ENCODE measurements at regions not wholly inside any gene's neighbourhood (a gene's known extent, or its start where the extent isn't known, plus 50 kb on each side); places are given as distances from the start of the nearest gene placed in this dataset.

GRCh38 chr4:138500869-138501268 is 258.7 kb upstream of the SLC7A11 start:
- Histone ChIP-seq H3K36me3 (no peaks in the 10 kb centered on the region), H3K27me3 (no peaks in the 10 kb centered on the region), H3K9me3 (peaks cover 5% of the 10 kb centered on the region), H3K4me3 (no peak overlapping the region), H3K4me1 (no peaks in the 10 kb centered on the region), H3K27ac (no peak overlapping the region)
- no peak for DNase-seq (ENCODE audit: low spot score in 2 of 2)
- TF ChIP-seq CTCF (IDR thresholded peaks at IDR 0.05) = no peak
- TF ChIP-seq POLR2A (IDR thresholded peaks at IDR 0.05) = no peak
- TF ChIP-seq POLR2AphosphoS5 (IDR thresholded peaks at IDR 0.05) = no peak
- no peak for TF ChIP-seq EP300 (IDR thresholded peaks at IDR 0.05)
- whole genome bisulfite sequencing = 83% methylated on average over 1 of the region's 1 CpG

GRCh38 chr4:138499627-138500026 is 257.5 kb upstream of the SLC7A11 start:
- Histone ChIP-seq H3K27me3 (no peaks in the 10 kb centered on the region), H3K4me1 (no peaks in the 10 kb centered on the region), H3K9me3 (peaks cover 5% of the 10 kb centered on the region), H3K4me3 (no peak overlapping the region), H3K27ac (no peak overlapping the region), H3K36me3 (no peaks in the 10 kb centered on the region)
- DNase-seq (ENCODE audit: low spot score in 2 of 2) = no peak
- no peak for TF ChIP-seq CTCF (IDR thresholded peaks at IDR 0.05)
- TF ChIP-seq EP300 (IDR thresholded peaks at IDR 0.05) = no peak
- TF ChIP-seq POLR2A (IDR thresholded peaks at IDR 0.05) = no peak
- WGBS = 88% methylated on average over 1 of the region's 2 CpGs

- no peak overlapping the region for H3K27ac ChIP-seq
- TF ChIP-seq EP300 (IDR thresholded peaks at IDR 0.05) = no peak
- H3K27me3 ChIP-seq = no peaks in the 10 kb centered on the region
- DNase-seq (ENCODE audit: low spot score in 2 of 2) = no peak
- H3K4me3 ChIP-seq = no peak overlapping the region
- H3K9me3 ChIP-seq = no peaks in the 10 kb centered on the region
- no peaks in the 10 kb centered on the region for H3K36me3 ChIP-seq
- 44% methylated on average over 4 of the region's 4 CpGs for WGBS
- no peaks in the 10 kb centered on the region for H3K4me1 ChIP-seq
Observed at GRCh38 chr4:138494931-138495330, 252.8 kb upstream of the SLC7A11 start.

GRCh38 chr4:138494116-138494515 is 252.0 kb upstream of the SLC7A11 start:
- Histone ChIP-seq H3K27me3 (no peaks in the 10 kb centered on the region), H3K4me3 (no peak overlapping the region)
- WGBS = 80% methylated on average over 2 of the region's 2 CpGs

GRCh38 chr4:138492176-138492575 is 250.0 kb upstream of the SLC7A11 start:
- WGBS = 81% methylated on average over 1 of the region's 1 CpG
- H3K4me1 ChIP-seq = no peaks in the 10 kb centered on the region
- H3K36me3 ChIP-seq = no peaks in the 10 kb centered on the region
- no peaks in the 10 kb centered on the region for H3K9me3 ChIP-seq
- no peak for DNase-seq (ENCODE audit: low spot score in 2 of 2)
- no peak for TF ChIP-seq POLR2AphosphoS5 (IDR thresholded peaks at IDR 0.05)
- H3K27me3 ChIP-seq = no peaks in the 10 kb centered on the region
- H3K4me3 ChIP-seq = no peak overlapping the region
- H3K27ac ChIP-seq = no peak overlapping the region

More at GRCh38 chr4:138494116-138494515, 252.0 kb upstream of the SLC7A11 start:
- Histone ChIP-seq H3K27ac (no peak overlapping the region), H3K9me3 (no peaks in the 10 kb centered on the region), H3K4me1 (no peaks in the 10 kb centered on the region), H3K36me3 (no peaks in the 10 kb centered on the region)
- no peak for TF ChIP-seq EP300 (IDR thresholded peaks at IDR 0.05)
- no peak for TF ChIP-seq POLR2AphosphoS5 (IDR thresholded peaks at IDR 0.05)
- no peak for TF ChIP-seq POLR2A (IDR thresholded peaks at IDR 0.05)
- TF ChIP-seq CTCF (IDR thresholded peaks at IDR 0.05) = no peak
- DNase-seq (ENCODE audit: low spot score in 2 of 2) = no peak

- no peak for TF ChIP-seq POLR2AphosphoS5 (IDR thresholded peaks at IDR 0.05)
- TF ChIP-seq CTCF (IDR thresholded peaks at IDR 0.05) = no peak
- TF ChIP-seq EP300 (IDR thresholded peaks at IDR 0.05) = no peak
- no peak for TF ChIP-seq POLR2A (IDR thresholded peaks at IDR 0.05)
- DNase-seq (ENCODE audit: low spot score in 2 of 2) = no peak
- Histone ChIP-seq H3K9me3 (no peaks in the 10 kb centered on the region), H3K4me3 (no peak overlapping the region), H3K36me3 (no peaks in the 10 kb centered on the region), H3K4me1 (no peaks in the 10 kb centered on the region), H3K27ac (no peak overlapping the region), H3K27me3 (no peaks in the 10 kb centered on the region)
- 86% methylated on average over 4 of the region's 4 CpGs for WGBS
Observed at GRCh38 chr4:138488533-138488932, 246.4 kb upstream of the SLC7A11 start.
